Liver (tissue), 8 donors: ENCODE measurements at regions not wholly inside any gene's neighbourhood (a gene's known extent, or its start where the extent isn't known, plus 50 kb on each side); places are given as distances from the start of the nearest gene placed in this dataset.

Source experiments
- DNase-seq: peaks from one replicate; pipeline ENCODE4 v3.0.0-alpha.2; 2017; ENCODE audit warnings: low spot score
- H3K27ac ChIP-seq, 2 donors: one replicate each; pipeline ENCODE4 v1.7.0; 2013; ENCODE audit warnings: inconsistent platforms in 2 of 2, low read length in 2 of 2, control low read depth in 1 of 2, low read depth in 1 of 2, mild to moderate bottlenecking in 1 of 2
- H3K27me3 ChIP-seq, 4 donors: one replicate each; pipeline versions ENCODE4 v1.6.1 to v1.7.0; 2013; ENCODE audit warnings: low read length in 3 of 4, inconsistent platforms in 1 of 4, mild to moderate bottlenecking in 1 of 4, moderate library complexity in 1 of 4; ENCODE audit not compliant: control insufficient read depth in 4 of 4, insufficient read depth in 4 of 4
- H3K36me3 ChIP-seq, 4 donors: one replicate each; pipeline versions ENCODE4 v1.6.1 to v1.7.0; 2013; ENCODE audit warnings: low read length in 3 of 4, mild to moderate bottlenecking in 3 of 4, low read depth in 1 of 4, moderate library complexity in 1 of 4; ENCODE audit not compliant: control insufficient read depth in 4 of 4, insufficient read depth in 3 of 4
- H3K4me1 ChIP-seq, 4 donors: one replicate each; pipeline versions ENCODE4 v1.6.1 to v1.7.0; 2013; ENCODE audit warnings: low read length in 3 of 4, mild to moderate bottlenecking in 3 of 4, moderate library complexity in 1 of 4; ENCODE audit not compliant: control insufficient read depth in 4 of 4, insufficient read depth in 4 of 4
- H3K4me3 ChIP-seq, 3 donors: one replicate each; pipeline versions ENCODE4 v1.6.1 to v1.7.0; 2013; ENCODE audit warnings: low read length in 3 of 3, control low read depth in 1 of 3, low read depth in 1 of 3, mild to moderate bottlenecking in 1 of 3
- H3K9ac ChIP-seq, 2 donors: one replicate each; pipeline ENCODE4 v1.7.0; 2013; ENCODE audit warnings: low read length in 2 of 2, mild to moderate bottlenecking in 2 of 2, moderate library complexity in 2 of 2, control low read depth in 1 of 2, low read depth in 1 of 2
- H3K9me3 ChIP-seq, 4 donors: one replicate each; pipeline versions ENCODE4 v1.6.1 to v1.7.0; 2013; ENCODE audit warnings: low read length in 3 of 4; ENCODE audit not compliant: control insufficient read depth in 4 of 4
- EGR1 ChIP-seq, 2 donors: IDR thresholded peaks; 2 replicates each; pipeline ENCODE4 v1.6.1; 2016 to 2018; ENCODE audit warnings: antibody characterized with exemption in 2 of 2, low read depth in 2 of 2
- FOXA1 ChIP-seq: IDR thresholded peaks from 2 replicates; pipeline ENCODE4 v1.6.1; 2016; ENCODE audit warnings: antibody characterized with exemption
- FOXA2 ChIP-seq: IDR thresholded peaks from 2 replicates; pipeline ENCODE4 v1.6.1; 2016; ENCODE audit warnings: antibody characterized with exemption
- GABPA ChIP-seq, 2 donors: IDR thresholded peaks in 1 of 2; conservative IDR thresholded peaks in 1 of 2; 2 replicates each; pipeline ENCODE4 v1.6.1; 2016; ENCODE audit warnings: antibody characterized with exemption in 2 of 2, mild to moderate bottlenecking in 1 of 2, moderate library complexity in 1 of 2
- HNF4A ChIP-seq, 2 donors: conservative IDR thresholded peaks; 2 replicates each; pipeline ENCODE4 v1.6.1; 2016; ENCODE audit warnings: antibody characterized with exemption in 2 of 2, mild to moderate bottlenecking in 2 of 2
- HNF4G ChIP-seq: IDR thresholded peaks from 2 replicates; pipeline ENCODE4 v1.6.1; 2016; ENCODE audit warnings: antibody characterized with exemption
- JUND ChIP-seq, 2 donors: IDR thresholded peaks; 2 replicates each; pipeline ENCODE4 v1.6.1; 2016; ENCODE audit warnings: antibody characterized with exemption in 2 of 2
- NR2F2 ChIP-seq: IDR thresholded peaks from 2 replicates; pipeline ENCODE4 v1.6.1; 2016; ENCODE audit warnings: antibody characterized with exemption
- RAD21 ChIP-seq, 2 donors: IDR thresholded peaks; 2 replicates each; pipeline ENCODE4 v1.6.1; 2016; ENCODE audit warnings: antibody characterized with exemption in 2 of 2, mild to moderate bottlenecking in 2 of 2
- REST ChIP-seq: IDR thresholded peaks from 2 replicates; pipeline ENCODE4 v1.6.1; 2016; ENCODE audit warnings: antibody characterized with exemption, mild to moderate bottlenecking
- RXRA ChIP-seq, 2 donors: IDR thresholded peaks; 2 replicates each; pipeline ENCODE4 v1.6.1; 2017 to 2018; ENCODE audit warnings: antibody characterized with exemption in 2 of 2, mild to moderate bottlenecking in 1 of 2
- SP1 ChIP-seq: IDR thresholded peaks from 2 replicates; pipeline ENCODE4 v1.6.1; 2018; ENCODE audit warnings: antibody characterized with exemption, mild to moderate bottlenecking
- TAF1 ChIP-seq: conservative IDR thresholded peaks from 2 replicates; pipeline ENCODE4 v1.6.1; 2016; ENCODE audit warnings: antibody characterized with exemption, mild to moderate bottlenecking
- YY1 ChIP-seq: IDR thresholded peaks from 2 replicates; pipeline ENCODE4 v1.6.1; 2016; ENCODE audit warnings: antibody characterized with exemption, mild to moderate bottlenecking
- WGBS: extraction: QIAGEN DNeasy Blood & Tissue Kit; methylation state at CpG from one replicate; pipeline ENCODE4 v1.1.7; 2013; 5-methylcytosine and 5-hydroxymethylcytosine counted together
- TF ChIP-seq, protein P1 (sequence below): fragments of 150-350 bp; IDR thresholded peaks from 2 replicates; pipeline ENCODE4 v1.5.1; 2017; ENCODE audit warnings: improper control_type of control experiment, low read depth, low read length; ENCODE audit not compliant: missing input control
- TF ChIP-seq, protein P2 (sequence below): IDR thresholded peaks from 2 replicates; pipeline ENCODE4 v1.6.1; 2016; ENCODE audit warnings: antibody characterized with exemption
- TF ChIP-seq, protein P3 (sequence below): IDR thresholded peaks from 2 replicates; pipeline ENCODE4 v1.6.1; 2016; ENCODE audit warnings: antibody characterized with exemption
- donor health status: healthy.
- donor health status: healthy.
- donor health status: healthy.
- donor health status: healthy.
- donor health status: healthy.

DNA sequence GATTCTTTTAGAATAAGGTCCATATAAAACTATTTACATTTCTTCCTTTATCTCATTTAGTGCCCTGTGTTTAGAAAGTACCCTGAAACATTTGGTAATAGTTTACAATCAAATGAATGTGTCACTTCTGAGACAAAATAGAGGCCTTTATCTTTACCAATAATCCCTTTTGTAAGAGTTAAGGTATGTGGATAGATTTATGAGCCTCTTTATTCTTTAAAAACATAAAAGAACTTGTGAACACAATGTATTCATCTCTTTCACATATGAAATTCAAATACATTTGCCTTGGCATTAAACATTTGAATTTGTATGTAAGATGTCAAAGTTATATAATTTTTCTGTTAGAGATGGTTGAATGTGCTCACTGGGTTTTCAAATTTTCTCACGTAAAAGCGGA, 180.5 kb upstream of the CWC22 start:
- H3K4me1 ChIP-seq, result peaks cover 0 to 4% (median 0%) of the 10 kb centered on the region in 4 donors
- H3K27me3 ChIP-seq, result no peaks in the 10 kb centered on the region
- no peaks in the 10 kb centered on the region for H3K9me3 ChIP-seq
- 42% methylated on average over 2 of the region's 2 CpGs for WGBS
- H3K27ac ChIP-seq, result no peak overlapping the region
- DNase-seq, result no peak
- no peaks in the 10 kb centered on the region for H3K36me3 ChIP-seq
- no peak for TF ChIP-seq SP1
- TF ChIP-seq, protein P1, sequence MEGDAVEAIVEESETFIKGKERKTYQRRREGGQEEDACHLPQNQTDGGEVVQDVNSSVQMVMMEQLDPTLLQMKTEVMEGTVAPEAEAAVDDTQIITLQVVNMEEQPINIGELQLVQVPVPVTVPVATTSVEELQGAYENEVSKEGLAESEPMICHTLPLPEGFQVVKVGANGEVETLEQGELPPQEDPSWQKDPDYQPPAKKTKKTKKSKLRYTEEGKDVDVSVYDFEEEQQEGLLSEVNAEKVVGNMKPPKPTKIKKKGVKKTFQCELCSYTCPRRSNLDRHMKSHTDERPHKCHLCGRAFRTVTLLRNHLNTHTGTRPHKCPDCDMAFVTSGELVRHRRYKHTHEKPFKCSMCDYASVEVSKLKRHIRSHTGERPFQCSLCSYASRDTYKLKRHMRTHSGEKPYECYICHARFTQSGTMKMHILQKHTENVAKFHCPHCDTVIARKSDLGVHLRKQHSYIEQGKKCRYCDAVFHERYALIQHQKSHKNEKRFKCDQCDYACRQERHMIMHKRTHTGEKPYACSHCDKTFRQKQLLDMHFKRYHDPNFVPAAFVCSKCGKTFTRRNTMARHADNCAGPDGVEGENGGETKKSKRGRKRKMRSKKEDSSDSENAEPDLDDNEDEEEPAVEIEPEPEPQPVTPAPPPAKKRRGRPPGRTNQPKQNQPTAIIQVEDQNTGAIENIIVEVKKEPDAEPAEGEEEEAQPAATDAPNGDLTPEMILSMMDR, result no peak
- TF ChIP-seq HNF4G, result no peak
- no peak for TF ChIP-seq FOXA1
- no peak for TF ChIP-seq RAD21 (IDR thresholded peaks at IDR 0.05)
- no peak for TF ChIP-seq GABPA (IDR thresholded peaks at IDR 0.05 in 1 of 2, conservative IDR thresholded peaks at IDR 0.05 in 1 of 2)
- TF ChIP-seq JUND (IDR thresholded peaks at IDR 0.05), result no peak
- TF ChIP-seq FOXA2, result no peak
- TF ChIP-seq NR2F2, result no peak
- TF ChIP-seq TAF1, result no peak
- no peak for TF ChIP-seq RXRA (IDR thresholded peaks at IDR 0.05)
- TF ChIP-seq YY1, result no peak
- TF ChIP-seq, protein P2, sequence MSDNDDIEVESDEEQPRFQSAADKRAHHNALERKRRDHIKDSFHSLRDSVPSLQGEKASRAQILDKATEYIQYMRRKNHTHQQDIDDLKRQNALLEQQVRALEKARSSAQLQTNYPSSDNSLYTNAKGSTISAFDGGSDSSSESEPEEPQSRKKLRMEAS, result no peak
- TF ChIP-seq EGR1 (IDR thresholded peaks at IDR 0.05; ENCODE audit: low read depth in 2 of 2), result no peak
- TF ChIP-seq, protein P3, sequence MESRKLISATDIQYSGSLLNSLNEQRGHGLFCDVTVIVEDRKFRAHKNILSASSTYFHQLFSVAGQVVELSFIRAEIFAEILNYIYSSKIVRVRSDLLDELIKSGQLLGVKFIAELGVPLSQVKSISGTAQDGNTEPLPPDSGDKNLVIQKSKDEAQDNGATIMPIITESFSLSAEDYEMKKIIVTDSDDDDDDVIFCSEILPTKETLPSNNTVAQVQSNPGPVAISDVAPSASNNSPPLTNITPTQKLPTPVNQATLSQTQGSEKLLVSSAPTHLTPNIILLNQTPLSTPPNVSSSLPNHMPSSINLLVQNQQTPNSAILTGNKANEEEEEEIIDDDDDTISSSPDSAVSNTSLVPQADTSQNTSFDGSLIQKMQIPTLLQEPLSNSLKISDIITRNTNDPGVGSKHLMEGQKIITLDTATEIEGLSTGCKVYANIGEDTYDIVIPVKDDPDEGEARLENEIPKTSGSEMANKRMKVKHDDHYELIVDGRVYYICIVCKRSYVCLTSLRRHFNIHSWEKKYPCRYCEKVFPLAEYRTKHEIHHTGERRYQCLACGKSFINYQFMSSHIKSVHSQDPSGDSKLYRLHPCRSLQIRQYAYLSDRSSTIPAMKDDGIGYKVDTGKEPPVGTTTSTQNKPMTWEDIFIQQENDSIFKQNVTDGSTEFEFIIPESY, result no peak
- TF ChIP-seq HNF4A (conservative IDR thresholded peaks at IDR 0.05), result no peak
- H3K9ac ChIP-seq, result no peak overlapping the region
- H3K4me3 ChIP-seq, result no peak overlapping the region

- Histone ChIP-seq H3K27ac (no peak overlapping the region), H3K36me3 (no peaks in the 10 kb centered on the region), H3K27me3 (no peaks in the 10 kb centered on the region), H3K4me1 (no peaks in the 10 kb centered on the region), H3K9me3 (no peaks in the 10 kb centered on the region), H3K9ac (no peak overlapping the region), H3K4me3 (no peak overlapping the region)
- TF ChIP-seq FOXA1, result no peak
- TF ChIP-seq REST, result no peak
- no peak for TF ChIP-seq YY1
- TF ChIP-seq HNF4A (conservative IDR thresholded peaks at IDR 0.05), result no peak
- TF ChIP-seq HNF4G, result no peak
- TF ChIP-seq FOXA2, result no peak
- DNase-seq, result no peak
- 86% methylated on average over 2 of the region's 2 CpGs for WGBS
These were observed 177.4 kb upstream of the CWC22 start for GRCh38 chr2:180184506-180184905.
